ENCODE measurements at regions not wholly inside any gene's neighbourhood (a gene's known extent, or its start where the extent isn't known, plus 50 kb on each side); places are given as distances from the start of the nearest gene placed in this dataset.

- DNase-seq (ENCODE audit: low read depth): no peak
- no peak overlapping the region for H3K4me3 ChIP-seq (ENCODE audit: low read depth, low read length)
- no peaks in the 10 kb centered on the region for H3K36me3 ChIP-seq (ENCODE audit: control insufficient read depth, insufficient read depth, low read length)
- no peaks in the 10 kb centered on the region for H3K27me3 ChIP-seq (ENCODE audit: control insufficient read depth, insufficient read depth, low read length)
- TF ChIP-seq CTCF (IDR thresholded peaks at IDR 0.05; ENCODE audit: insufficient read depth, low read length, poor library complexity, severe bottlenecking): no peak
These were observed 128.3 kb upstream of the KLHL29 start for GRCh38 chr2:23256643-23257042.

GRCh38 chr2:23260621-23261020 lies 124.4 kb upstream of the KLHL29 start:
- Histone ChIP-seq H3K4me3 (ENCODE audit: low read depth, low read length) (no peak overlapping the region), H3K36me3 (ENCODE audit: control insufficient read depth, insufficient read depth, low read length) (no peaks in the 10 kb centered on the region), H3K27me3 (ENCODE audit: control insufficient read depth, insufficient read depth, low read length) (no peaks in the 10 kb centered on the region)
- no peak for TF ChIP-seq CTCF (IDR thresholded peaks at IDR 0.05; ENCODE audit: insufficient read depth, low read length, poor library complexity, severe bottlenecking)
- DNase-seq (ENCODE audit: low read depth): no peak

- TF ChIP-seq CTCF (IDR thresholded peaks at IDR 0.05; ENCODE audit: insufficient read depth, low read length, poor library complexity, severe bottlenecking): no peak
- no peaks in the 10 kb centered on the region for H3K36me3 ChIP-seq (ENCODE audit: control insufficient read depth, insufficient read depth, low read length)
- H3K4me3 ChIP-seq (ENCODE audit: low read depth, low read length): no peak overlapping the region
- no peak for DNase-seq (ENCODE audit: low read depth)
- no peaks in the 10 kb centered on the region for H3K27me3 ChIP-seq (ENCODE audit: control insufficient read depth, insufficient read depth, low read length)
These were observed 116.3 kb upstream of the KLHL29 start for GRCh38 chr2:23268467-23269263.

GRCh38 chr2:23269747-23270146 lies 115.2 kb upstream of the KLHL29 start:
- Histone ChIP-seq H3K36me3 (ENCODE audit: control insufficient read depth, insufficient read depth, low read length) (no peaks in the 10 kb centered on the region), H3K4me3 (ENCODE audit: low read depth, low read length) (no peak overlapping the region), H3K27me3 (ENCODE audit: control insufficient read depth, insufficient read depth, low read length) (no peaks in the 10 kb centered on the region)
- no peak for TF ChIP-seq CTCF (IDR thresholded peaks at IDR 0.05; ENCODE audit: insufficient read depth, low read length, poor library complexity, severe bottlenecking)
- DNase-seq (ENCODE audit: low read depth): no peak

GRCh38 chr2:23270810-23271209 lies 114.2 kb upstream of the KLHL29 start:
- no peak for TF ChIP-seq CTCF (IDR thresholded peaks at IDR 0.05; ENCODE audit: insufficient read depth, low read length, poor library complexity, severe bottlenecking)
- no peaks in the 10 kb centered on the region for H3K36me3 ChIP-seq (ENCODE audit: control insufficient read depth, insufficient read depth, low read length)
- DNase-seq (ENCODE audit: low read depth): no peak
- H3K4me3 ChIP-seq (ENCODE audit: low read depth, low read length): no peak overlapping the region
- H3K27me3 ChIP-seq (ENCODE audit: control insufficient read depth, insufficient read depth, low read length): no peaks in the 10 kb centered on the region

GRCh38 chr2:23271230-23271629 lies 113.7 kb upstream of the KLHL29 start:
- TF ChIP-seq CTCF (IDR thresholded peaks at IDR 0.05; ENCODE audit: insufficient read depth, low read length, poor library complexity, severe bottlenecking): no peak
- Histone ChIP-seq H3K27me3 (ENCODE audit: control insufficient read depth, insufficient read depth, low read length) (no peaks in the 10 kb centered on the region), H3K36me3 (ENCODE audit: control insufficient read depth, insufficient read depth, low read length) (no peaks in the 10 kb centered on the region), H3K4me3 (ENCODE audit: low read depth, low read length) (no peak overlapping the region)
- DNase-seq (ENCODE audit: low read depth): no peak

All from kidney epithelial cell (primary cell).